ENCODE measurements at regions not wholly inside any gene's neighbourhood (a gene's known extent, or its start where the extent isn't known, plus 50 kb on each side); places are given as distances from the start of the nearest gene placed in this dataset.

- DNase-seq, result no peak
Observed at GRCh38 chr15:100829457-100829856, 50.2 kb upstream of the ALDH1A3 start.

All from 8988T (cell line).